NT2/D1 (cell line): ENCODE measurements at regions not wholly inside any gene's neighbourhood (a gene's known extent, or its start where the extent isn't known, plus 50 kb on each side); places are given as distances from the start of the nearest gene placed in this dataset.

Source experiments
- YY1 ChIP-seq: IDR thresholded peaks from 2 replicates; pipeline ENCODE4 v1.6.1; 2011; ENCODE audit not compliant: insufficient read length, insufficient read depth
- ZNF274 ChIP-seq: IDR thresholded peaks from 2 replicates; pipeline ENCODE4 v1.6.1; 2011; ENCODE audit warnings: mild to moderate bottlenecking, low read depth, low read length

DNA sequence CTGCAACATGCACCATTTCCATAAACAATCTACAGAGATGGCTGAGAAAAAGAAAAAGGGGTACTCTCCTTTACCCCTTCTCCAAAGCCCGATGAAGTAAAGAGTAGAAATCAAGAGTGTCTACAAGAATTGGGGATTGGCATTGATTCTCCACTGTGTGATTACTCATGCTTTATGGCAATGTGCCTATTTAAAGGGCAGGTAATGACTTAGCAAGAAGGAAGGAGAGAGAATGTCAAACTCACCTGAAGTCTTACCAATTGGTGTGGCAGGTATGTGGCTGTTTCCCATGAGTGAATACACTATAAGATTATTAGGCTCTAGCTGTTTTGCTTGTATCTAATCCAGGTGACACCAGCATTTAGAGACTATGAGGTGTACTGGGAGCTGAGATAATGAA, 275.3 kb downstream of the CCER1 start:
- no peak for TF ChIP-seq YY1
- TF ChIP-seq ZNF274: no peak
